ENCODE measurements at regions not wholly inside any gene's neighbourhood (a gene's known extent, or its start where the extent isn't known, plus 50 kb on each side); places are given as distances from the start of the nearest gene placed in this dataset.

- no peak for TF ChIP-seq FOXM1 (IDR thresholded peaks at IDR 0.05; ENCODE audit: low read depth)
- TF ChIP-seq FOXM1 (CRISPR knock-in tag; IDR thresholded peaks at IDR 0.05; ENCODE audit: low read depth): no peak
- no peak for TF ChIP-seq CEBPB (tag; IDR thresholded peaks at IDR 0.05)
- no peak for TF ChIP-seq E2F4 (CRISPR knock-in tag; IDR thresholded peaks at IDR 0.05; ENCODE audit: low read depth)
- no peak for TF ChIP-seq ZNF274 (IDR thresholded peaks at IDR 0.05; ENCODE audit: borderline replicate concordance, low read depth, low read length)
- TF ChIP-seq NFE2L1 (tag; IDR thresholded peaks at IDR 0.05; ENCODE audit: borderline replicate concordance, low read depth): no peak
- no peak for TF ChIP-seq GABPA (tag; conservative IDR thresholded peaks at IDR 0.05; ENCODE audit: low read depth)
- TF ChIP-seq JUN (IDR thresholded peaks at IDR 0.05; ENCODE audit: borderline replicate concordance, low read depth, low read length): no peak
- TF ChIP-seq JUN (CRISPR knock-in tag; IDR thresholded peaks at IDR 0.05; ENCODE audit: borderline replicate concordance): no peak
Measured at GRCh38 chr2:144240656-144241339, 279.1 kb downstream of the ZEB2 start.
